HG03175 (cell line): ENCODE measurements at regions not wholly inside any gene's neighbourhood (a gene's known extent, or its start where the extent isn't known, plus 50 kb on each side); places are given as distances from the start of the nearest gene placed in this dataset.
"Not testable (repeated sequence)": the region's sequence is repeated elsewhere in the genome, so short reads cannot be mapped to it uniquely, and the experiment has no call there.

Experiments used
- ATAC-seq: cut with Tn5 transposase; IDR thresholded peaks from one replicate; pipeline ENCODE4 v1.9.1; 2021; ENCODE audit warnings: mild to moderate bottlenecking, moderate library complexity; ENCODE audit not compliant: unreplicated experiment

DNA sequence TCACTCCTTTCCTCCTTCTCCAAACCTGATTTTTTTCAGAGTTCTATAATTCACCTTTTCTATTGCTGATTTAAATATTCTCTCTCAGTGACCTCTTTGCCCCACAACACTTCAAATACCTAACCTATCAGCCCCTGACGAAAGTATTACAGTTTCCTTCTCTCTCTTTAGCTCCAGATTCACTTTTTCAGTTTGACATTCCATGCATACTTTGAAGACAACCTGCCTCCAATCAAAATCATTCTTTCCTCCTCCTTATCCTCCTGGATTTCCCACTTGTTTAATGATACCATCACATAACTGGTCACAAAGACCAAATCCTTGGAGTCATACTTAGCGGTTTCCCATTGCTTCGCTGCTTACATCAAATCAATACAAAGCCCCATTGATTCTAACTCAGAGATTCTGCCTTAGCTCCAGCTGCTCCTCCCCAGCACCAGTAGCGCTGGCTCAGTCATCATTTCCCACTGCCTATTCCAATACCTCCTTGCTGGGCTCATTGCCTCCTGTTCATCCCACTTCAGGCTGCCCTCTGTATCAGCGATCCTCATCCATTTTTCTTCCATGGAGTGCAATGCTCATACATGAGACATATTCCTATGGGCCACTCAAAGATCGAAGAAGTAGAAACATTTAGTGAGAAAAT, 240.1 kb downstream of the ZNF92 start:
- ATAC-seq, result not testable (repeated sequence)

GRCh38 chr7:65616111-65616510, 242.5 kb downstream of the ZNF92 start:
- ATAC-seq, result not testable (repeated sequence)

DNA sequence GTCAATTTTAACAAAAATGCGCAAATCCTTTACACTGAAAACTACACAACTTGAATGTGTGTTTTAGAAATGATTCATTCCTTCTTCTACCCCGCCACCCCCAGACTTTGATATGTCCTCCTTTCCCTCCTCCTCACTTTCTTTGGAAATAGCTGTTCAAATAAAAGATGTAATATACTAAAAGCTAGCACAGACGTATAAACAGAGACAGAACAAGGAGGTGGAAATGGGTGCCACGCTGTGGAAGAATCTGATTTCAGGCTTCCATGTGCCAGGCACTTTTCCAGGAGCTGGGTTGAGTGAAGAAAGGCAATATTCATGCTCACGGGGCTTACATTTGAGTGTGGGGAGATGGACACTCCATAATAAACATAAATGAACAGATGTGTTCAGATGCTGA, 246.6 kb downstream of the ZNF92 start:
- not testable (repeated sequence) for ATAC-seq

DNA sequence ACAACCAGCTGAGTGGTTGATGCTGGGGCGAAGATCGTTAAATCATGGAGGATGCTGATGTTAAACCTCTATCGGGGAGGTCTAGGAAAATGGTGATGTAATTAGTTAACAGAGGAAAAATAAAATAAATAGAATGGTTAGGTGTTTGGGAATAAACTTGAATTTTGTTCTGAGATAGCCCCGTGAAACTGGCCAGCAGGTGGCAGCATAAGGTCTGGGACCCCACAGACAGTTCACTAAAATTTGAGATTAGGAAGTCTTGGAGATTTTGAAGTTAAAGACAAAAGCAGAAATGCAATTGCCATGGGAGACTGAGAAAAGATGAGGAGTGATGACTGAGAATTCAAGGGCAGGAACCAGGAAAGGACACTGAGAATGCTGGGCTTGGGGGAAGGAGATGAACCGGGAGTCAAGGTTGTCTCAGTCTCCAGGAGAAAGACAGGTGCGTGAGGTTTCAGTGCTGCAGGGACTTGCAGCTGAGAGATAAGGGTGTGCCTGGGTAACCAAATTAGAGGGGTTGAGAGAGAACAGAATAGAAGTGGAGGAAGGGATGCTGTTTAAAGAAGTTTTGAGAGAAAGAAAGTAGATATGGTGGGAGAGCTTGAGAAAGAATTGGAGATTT, 248.0 kb downstream of the ZNF92 start:
- not testable (repeated sequence) for ATAC-seq

DNA sequence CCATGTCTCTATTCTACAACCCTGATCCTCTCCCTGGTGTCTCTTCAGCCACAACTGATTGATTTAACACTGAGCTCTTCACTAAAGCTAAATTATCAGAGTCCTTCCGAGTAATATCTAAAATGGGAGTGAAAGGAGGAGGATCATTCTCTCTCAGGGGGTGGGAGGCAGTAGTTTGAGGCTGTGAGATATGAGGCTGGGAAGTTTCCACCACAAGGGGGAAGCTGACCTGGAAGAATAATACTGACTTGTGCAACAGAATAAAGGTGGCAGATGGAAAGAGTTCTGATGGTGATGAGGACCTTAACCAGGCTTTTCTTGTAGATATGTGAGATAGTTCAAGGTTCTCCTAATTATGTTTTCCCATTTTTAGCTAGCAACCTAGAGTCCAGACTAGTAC, 241.6 kb upstream of the VKORC1L1 start:
- ATAC-seq, result not testable (repeated sequence)

DNA sequence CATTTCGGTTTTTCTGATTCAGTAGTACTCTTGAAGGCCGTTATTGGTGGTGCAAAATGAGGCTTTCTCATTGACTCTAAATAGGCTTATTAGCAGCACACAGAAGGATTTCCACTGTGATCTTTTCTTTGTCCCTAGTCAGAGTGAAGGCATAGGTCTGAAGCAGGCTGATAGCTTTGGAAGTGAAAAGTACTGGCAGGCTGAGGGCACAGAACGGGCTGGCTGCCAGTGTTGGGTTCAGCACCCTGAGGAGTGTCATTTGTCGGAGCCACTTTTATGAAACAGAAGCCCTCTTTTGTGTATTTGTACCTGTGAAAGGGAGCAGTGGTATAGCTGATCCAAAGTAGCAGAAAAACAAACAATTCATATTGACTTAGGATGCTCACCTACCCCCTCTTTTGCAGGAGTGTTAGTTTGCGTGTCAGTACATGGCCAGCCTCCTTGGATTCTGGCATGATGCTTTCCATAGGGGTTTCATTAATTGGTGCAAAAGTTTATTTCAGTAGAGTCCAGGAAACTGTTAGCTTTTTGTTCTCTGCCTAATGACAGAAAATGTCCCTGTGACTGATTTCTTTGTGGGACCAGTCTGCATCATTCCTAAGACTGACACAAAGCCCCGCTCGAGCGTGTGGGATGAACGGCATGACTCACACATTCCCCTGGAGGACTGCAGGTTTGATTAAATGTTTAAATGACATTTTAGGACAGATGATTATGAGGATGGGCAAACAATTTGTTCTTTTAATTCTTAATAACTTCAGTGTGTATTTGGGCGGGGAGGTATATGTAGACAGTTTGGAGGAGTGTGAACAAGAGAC, 239.1 kb upstream of the VKORC1L1 start:
- ATAC-seq, result not testable (repeated sequence)

- not testable (repeated sequence) for ATAC-seq
Observed at GRCh38 chr7:65638918-65639317, 234.0 kb upstream of the VKORC1L1 start.

DNA sequence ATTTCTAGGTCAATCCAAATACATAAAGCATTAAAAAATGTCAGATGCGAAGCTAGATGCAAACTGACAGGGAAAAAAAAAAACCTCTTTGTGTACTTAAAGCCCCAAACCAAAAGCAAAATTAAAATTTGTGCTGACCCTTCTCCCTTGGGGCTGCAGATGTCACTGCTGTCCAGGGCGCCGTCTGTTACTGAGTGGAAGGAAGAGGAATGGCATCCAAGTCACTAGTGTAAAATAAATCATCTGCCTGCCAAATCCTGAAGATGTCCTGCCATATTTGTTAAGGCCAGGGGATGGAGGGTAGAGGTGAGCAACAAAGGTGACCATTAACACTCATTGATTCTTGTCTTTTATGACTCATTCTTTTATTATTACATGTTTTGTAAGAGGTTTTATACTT, 233.2 kb upstream of the VKORC1L1 start:
- not testable (repeated sequence) for ATAC-seq

- not testable (repeated sequence) for ATAC-seq
Observed at GRCh38 chr7:65643498-65643897, 229.4 kb upstream of the VKORC1L1 start.

- not testable (repeated sequence) for ATAC-seq
Observed at GRCh38 chr7:65647153-65647964, 225.5 kb upstream of the VKORC1L1 start.

- ATAC-seq, result not testable (repeated sequence)
Observed at GRCh38 chr7:65651174-65651573, 221.7 kb upstream of the VKORC1L1 start.

DNA sequence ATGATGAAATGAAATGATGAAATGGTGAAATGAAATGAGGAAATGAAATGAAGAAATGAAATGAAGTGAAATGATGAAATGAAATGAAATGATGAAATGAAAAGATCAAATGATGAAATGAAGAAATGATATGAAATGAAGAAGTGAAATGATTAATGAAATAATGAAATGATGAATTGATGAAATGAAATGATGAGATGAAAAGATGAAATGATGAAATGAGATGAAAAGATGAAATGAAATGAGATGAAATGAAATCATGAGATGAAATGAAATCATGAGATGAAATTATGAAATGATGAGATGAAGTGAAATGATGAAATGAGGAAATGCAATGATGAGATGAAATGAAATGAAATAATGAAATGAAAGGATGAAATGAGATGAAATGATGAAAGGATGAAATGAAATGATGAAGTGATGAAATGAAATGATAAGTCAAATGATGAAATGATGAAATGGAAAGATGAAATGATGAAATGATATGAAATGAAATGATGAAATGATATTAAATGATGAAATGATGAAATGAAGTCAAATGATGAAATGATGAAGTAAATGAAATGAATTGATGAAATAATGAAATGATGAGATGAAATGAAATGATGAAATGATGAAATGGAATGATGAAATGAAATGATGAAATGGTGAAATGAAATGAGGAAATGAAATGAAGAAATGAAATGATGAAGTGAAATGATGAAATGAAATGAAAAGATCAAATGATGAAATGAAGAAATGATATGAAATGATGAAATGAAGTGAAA, 220.9 kb upstream of the VKORC1L1 start:
- ATAC-seq, result not testable (repeated sequence)

DNA sequence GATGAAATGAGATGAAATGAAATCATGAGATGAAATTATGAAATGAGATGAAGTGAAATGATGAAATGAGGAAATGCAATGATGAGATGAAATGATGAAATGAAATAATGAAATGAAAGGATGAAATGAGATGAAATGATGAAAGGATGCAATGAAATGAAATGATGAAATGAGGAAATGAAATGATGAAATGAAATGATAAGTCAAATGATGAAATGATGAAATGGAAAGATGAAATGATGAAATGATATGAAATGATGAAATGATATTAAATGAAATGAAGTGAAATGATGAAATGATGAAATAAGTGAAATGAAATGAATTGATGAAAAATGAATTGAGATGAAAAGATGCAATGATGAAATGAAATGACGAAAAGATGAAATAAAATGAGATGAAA, 220.2 kb upstream of the VKORC1L1 start:
- ATAC-seq, result not testable (repeated sequence)

DNA sequence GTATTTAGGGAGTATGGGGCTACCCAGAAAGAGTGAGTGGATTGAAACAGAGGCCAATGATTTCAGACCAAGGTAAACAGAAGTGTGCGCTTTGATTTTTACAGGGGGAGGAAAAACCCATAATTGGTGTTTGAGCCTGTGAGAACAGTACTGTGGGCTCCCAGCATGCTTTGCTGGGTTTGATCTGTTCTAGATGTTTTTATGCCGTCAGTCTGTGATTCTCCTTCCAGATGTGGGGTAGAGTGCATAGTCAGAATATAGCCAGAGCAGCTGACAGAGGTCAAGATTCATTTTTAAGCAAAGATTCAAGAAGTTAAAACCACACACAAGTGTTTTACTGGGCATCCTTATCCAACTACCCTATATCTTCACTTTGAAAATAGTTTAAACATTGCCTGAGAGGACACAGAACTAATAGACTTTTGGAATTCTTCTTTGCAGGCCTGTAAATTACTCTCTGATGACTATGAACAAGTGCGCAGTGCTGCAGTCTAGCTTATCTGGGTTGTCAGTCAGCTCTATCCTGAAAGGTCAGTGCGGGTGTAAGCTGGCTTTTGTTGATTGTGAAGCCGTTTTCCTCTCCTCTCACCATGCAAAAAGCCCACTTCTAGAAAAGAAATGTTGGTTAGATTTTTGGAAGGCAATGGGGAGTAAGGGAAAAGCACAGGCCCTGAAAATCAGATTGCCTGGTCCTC, 216.2 kb upstream of the VKORC1L1 start:
- not testable (repeated sequence) for ATAC-seq

DNA sequence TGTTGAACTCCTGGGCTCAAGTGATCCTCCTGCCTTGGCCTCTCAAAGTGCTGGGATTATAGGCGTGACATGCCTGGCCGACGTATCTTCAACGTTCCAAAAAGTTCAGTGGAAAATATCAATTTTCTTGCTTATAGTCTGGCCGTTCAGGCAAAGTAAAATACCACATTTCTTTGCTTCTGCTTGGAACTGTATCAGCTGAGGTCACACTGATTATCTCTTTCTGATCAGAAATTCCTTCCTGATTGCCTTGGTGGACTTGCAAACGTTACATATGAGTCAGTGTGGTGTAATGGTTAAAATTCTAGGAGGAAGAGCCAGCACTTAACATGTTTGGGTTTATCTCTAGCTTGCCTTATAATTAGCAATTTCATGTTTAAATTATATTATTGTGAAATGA, 189.5 kb upstream of the VKORC1L1 start:
- not testable (repeated sequence) for ATAC-seq

DNA sequence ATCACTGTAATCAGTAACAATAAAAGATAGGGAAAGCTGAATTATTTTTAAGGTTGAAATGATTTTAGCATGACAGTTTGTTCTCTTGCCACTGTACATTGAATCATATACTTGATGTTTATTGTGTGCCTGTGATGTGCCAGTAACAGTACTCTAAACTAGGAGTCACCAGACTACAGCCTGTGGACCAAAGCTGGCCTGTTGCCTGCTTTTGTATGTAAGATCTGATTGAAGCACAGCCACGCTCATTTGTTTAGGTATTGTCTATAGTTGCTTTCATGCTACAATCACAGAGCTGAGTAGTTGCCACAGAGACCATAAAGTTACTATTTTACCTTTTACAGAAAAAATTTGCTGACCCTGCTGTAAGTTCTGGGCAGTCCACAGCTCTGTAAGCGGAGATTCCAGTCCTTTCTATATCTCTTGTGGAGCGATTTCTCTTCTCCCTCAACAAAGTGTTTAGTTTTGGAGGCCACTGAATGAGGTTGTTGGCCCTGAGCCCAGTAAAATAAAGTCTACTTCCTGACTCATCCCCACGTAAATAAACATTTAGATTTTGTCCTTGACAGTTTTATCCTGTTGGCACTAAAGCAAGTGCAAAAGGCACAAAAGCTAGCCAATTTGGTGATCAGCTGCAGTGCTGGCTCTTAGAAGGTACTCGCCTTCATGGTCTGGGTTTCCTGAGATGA, 173.7 kb upstream of the VKORC1L1 start:
- not testable (repeated sequence) for ATAC-seq

- not testable (repeated sequence) for ATAC-seq
Observed at GRCh38 chr7:65699715-65700356, 173.0 kb upstream of the VKORC1L1 start.

DNA sequence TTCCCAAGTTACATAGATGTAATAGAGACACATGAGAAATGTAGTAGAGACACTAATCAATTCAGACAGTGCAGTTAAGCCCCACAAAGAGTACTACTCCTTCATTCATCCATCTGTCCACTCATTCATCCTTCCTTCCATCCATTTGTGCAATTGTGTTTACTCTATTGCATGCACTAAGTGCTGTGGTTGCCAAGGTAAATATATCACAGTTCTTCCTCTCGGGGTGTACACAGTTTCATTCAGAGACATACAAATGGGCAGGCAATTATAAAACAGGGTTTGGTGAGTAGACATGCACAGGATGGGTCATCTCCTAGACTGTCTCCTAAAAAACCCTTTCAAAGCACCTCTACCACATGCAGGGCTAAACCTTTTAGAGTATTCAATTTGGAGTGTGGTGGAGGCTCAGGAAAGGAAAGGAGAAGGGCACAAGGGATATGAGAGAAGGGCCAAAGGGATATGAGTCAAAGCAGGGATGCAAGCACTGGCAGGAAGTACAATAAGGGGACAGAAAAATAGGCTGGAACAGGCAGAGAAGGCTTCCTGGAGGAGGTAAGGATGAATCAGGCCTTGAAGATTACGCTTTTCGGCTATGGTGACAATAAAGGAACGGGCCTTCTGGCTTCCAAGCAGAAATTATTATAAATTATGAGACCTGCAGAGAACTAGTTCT, 153.6 kb upstream of the VKORC1L1 start:
- not testable (repeated sequence) for ATAC-seq
